ENCODE measurements at regions not wholly inside any gene's neighbourhood (a gene's known extent, or its start where the extent isn't known, plus 50 kb on each side); places are given as distances from the start of the nearest gene placed in this dataset.

GRCh38 chr4:189769131-189769530 lies 171.5 kb upstream of the FRG1 start:
- no TSS peak for BruUV-seq (replicated peaks)
- Histone ChIP-seq H3K4me1 (ENCODE audit: control insufficient read depth, insufficient read depth, low read length) (no peaks in the 10 kb centered on the region), H3K36me3 (ENCODE audit: control insufficient read depth, insufficient read depth, low read length) (no peaks in the 10 kb centered on the region), H3K4me3 (ENCODE audit: low read depth in 2 of 2, low read length in 2 of 2) (no peak overlapping the region), H3K27ac (ENCODE audit: low read length) (no peak overlapping the region), H3K9me3 (ENCODE audit: control insufficient read depth, insufficient read depth, low read depth, low read length) (no peaks in the 10 kb centered on the region), H3K27me3 (ENCODE audit: control insufficient read depth, insufficient read depth, low read length) (no peaks in the 10 kb centered on the region)
- ChIA-PET POLR2A (no interaction called here), CTCF (no interaction called here)
- in situ Hi-C loops (cut with HindIII; ENCODE audit: low pct_unique_long_range_greater_than_20kb, low sequenced_read_pairs) (no loop called here), intact Hi-C loops (cut with micrococcal nuclease; ENCODE audit: unreplicated experiment) (no loop called here)
- no peak for DNase-seq (ENCODE audit: low read depth, low spot score)
- TF ChIP-seq SIN3A (IDR thresholded peaks at IDR 0.05; ENCODE audit: borderline replicate concordance, insufficient read depth, low read depth, low read length) (no peak), REST (IDR thresholded peaks at IDR 0.05; ENCODE audit: insufficient read depth in 1 of 2, low read depth in 2 of 2, low read length in 1 of 2) (no peak), CTCF (IDR thresholded peaks at IDR 0.05) (no peak), POLR2AphosphoS5 (IDR thresholded peaks at IDR 0.05; ENCODE audit: low read depth, low read length) (no peak), TCF7L2 (IDR thresholded peaks at IDR 0.05; ENCODE audit: low read depth, low read length) (no peak)
- ATAC-seq: no peak

GRCh38 chr4:189771696-189772361 lies 168.8 kb upstream of the FRG1 start:
- H3K27me3 ChIP-seq (ENCODE audit: control insufficient read depth, insufficient read depth, low read length): no peaks in the 10 kb centered on the region
- no peaks in the 10 kb centered on the region for H3K36me3 ChIP-seq (ENCODE audit: control insufficient read depth, insufficient read depth, low read length)
- DNase-seq (ENCODE audit: low read depth, low spot score) (no peak), ATAC-seq (no peak)
- no peaks in the 10 kb centered on the region for H3K9me3 ChIP-seq (ENCODE audit: control insufficient read depth, insufficient read depth, low read depth, low read length)
- in situ Hi-C loops (cut with HindIII; ENCODE audit: low pct_unique_long_range_greater_than_20kb, low sequenced_read_pairs) (no loop called here), intact Hi-C loops (cut with micrococcal nuclease; ENCODE audit: unreplicated experiment) (no loop called here)
- POLR2A ChIA-PET: no interaction called here
- H3K4me1 ChIP-seq (ENCODE audit: control insufficient read depth, insufficient read depth, low read length): no peaks in the 10 kb centered on the region
- no peak overlapping the region for H3K4me3 ChIP-seq (ENCODE audit: low read depth in 2 of 2, low read length in 2 of 2)
- no peak for TF ChIP-seq SIN3A (IDR thresholded peaks at IDR 0.05; ENCODE audit: borderline replicate concordance, insufficient read depth, low read depth, low read length)
- TF ChIP-seq CTCF (IDR thresholded peaks at IDR 0.05): no peak
- no peak for TF ChIP-seq TCF7L2 (IDR thresholded peaks at IDR 0.05; ENCODE audit: low read depth, low read length)
- TF ChIP-seq REST (IDR thresholded peaks at IDR 0.05; ENCODE audit: insufficient read depth in 1 of 2, low read depth in 2 of 2, low read length in 1 of 2): no peak
- no peak for TF ChIP-seq POLR2AphosphoS5 (IDR thresholded peaks at IDR 0.05; ENCODE audit: low read depth, low read length)
- BruUV-seq (replicated peaks): no TSS peak
- CTCF ChIA-PET: no interaction called here
- no peak overlapping the region for H3K27ac ChIP-seq (ENCODE audit: low read length)
